ENCODE measurements at regions not wholly inside any gene's neighbourhood (a gene's known extent, or its start where the extent isn't known, plus 50 kb on each side); places are given as distances from the start of the nearest gene placed in this dataset.

GRCh38 chr3:168983046-168983445 is 680.5 kb downstream of the MECOM start:
- H3K36me3 ChIP-seq = no peaks in the 10 kb centered on the region
- no peak for DNase-seq
- no peaks in the 10 kb centered on the region for H3K9me3 ChIP-seq
- no peak overlapping the region for H3K4me3 ChIP-seq (replicated peaks in 1 of 3)
- H3K4me1 ChIP-seq = peaks cover 7 to 25% of the 10 kb centered on the region in 2 donors
- intact Hi-C loops (cut with DNase I) = no loop called here
- TF ChIP-seq CTCF (IDR thresholded peaks at IDR 0.05) = no peak
- TF ChIP-seq POLR2A (IDR thresholded peaks at IDR 0.05) = no peak
- no peak overlapping the region for H3K27ac ChIP-seq
- WGBS, 2 donors = 24 to 29% methylated on average over 1 of the region's 1 CpG
- H3K27me3 ChIP-seq = no peaks in the 10 kb centered on the region

DNA sequence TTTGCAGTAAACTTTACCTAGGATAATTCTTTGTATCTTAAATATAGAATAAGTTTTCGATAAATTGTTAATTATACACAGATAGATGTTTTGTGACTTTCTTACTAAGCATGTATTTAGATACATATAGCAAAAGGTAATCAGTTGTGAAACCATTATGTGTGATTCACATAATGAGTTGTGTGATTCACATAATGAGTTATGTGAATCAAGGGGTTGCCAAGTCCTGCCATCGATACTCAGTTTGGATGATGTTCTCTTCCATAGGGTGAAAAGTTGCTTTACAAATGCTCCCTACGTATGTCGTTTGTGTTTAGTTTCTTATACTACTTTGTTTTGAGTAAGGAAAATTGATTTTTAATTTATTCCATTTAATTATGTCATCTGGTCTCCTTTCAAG is 682.1 kb downstream of the MECOM start:
- no peak for DNase-seq
- TF ChIP-seq POLR2A (IDR thresholded peaks at IDR 0.05) = no peak
- TF ChIP-seq CTCF (IDR thresholded peaks at IDR 0.05) = no peak
- H3K4me1 ChIP-seq = peaks cover 12 to 35% of the 10 kb centered on the region in 2 donors
- H3K27ac ChIP-seq = no peak overlapping the region
- no peaks in the 10 kb centered on the region for H3K36me3 ChIP-seq
- 93 to 95% methylated on average over 4 of the region's 4 CpGs for WGBS, 2 donors
- H3K27me3 ChIP-seq = no peaks in the 10 kb centered on the region
- intact Hi-C loops (cut with DNase I) = no loop called here
- no peak overlapping the region for H3K4me3 ChIP-seq (replicated peaks in 1 of 3)
- no peaks in the 10 kb centered on the region for H3K9me3 ChIP-seq

DNA sequence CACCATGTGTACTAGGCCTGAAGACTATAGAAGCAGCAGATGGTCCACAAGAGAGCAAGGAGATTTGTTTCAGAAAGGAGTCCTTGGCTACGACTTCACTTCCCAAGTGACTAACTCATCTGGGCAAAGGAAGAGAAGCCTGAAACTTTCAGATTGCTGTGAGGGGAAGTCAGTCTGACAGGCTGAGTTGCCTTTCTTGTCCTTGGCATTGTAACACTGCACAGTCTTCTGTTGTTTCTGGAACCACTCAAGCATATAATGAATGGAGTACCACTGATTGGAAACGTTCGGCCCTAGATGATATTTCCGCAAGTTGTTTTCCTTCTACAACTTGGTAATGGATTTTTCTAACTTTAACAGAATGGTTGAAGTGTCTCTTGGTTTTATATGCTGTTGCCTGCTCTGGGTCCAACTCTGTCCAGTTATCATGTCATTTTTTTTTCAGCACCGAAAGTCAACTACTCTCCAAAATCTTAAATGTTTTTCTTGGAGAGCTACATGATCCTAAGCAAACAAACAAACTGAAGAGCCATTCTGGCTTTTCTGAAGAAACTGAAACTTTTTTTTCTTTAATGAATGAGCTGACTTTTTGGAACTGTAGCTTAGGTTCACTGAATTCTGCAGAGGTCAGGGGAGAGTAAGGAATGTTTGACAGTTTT is 685.7 kb downstream of the MECOM start:
- Histone ChIP-seq H3K27ac (peak overlapping the region; percentile 43 to 70 (median 47)), H3K4me3 (replicated peaks in 1 of 3) (no peak overlapping the region), H3K27me3 (no peaks in the 10 kb centered on the region), H3K4me1 (peaks cover 12 to 38% of the 10 kb centered on the region in 2 donors), H3K9me3 (no peaks in the 10 kb centered on the region), H3K36me3 (no peaks in the 10 kb centered on the region)
- DNase-seq = peak; percentile 26 to 35
- intact Hi-C loops (cut with DNase I) = no loop called here
- WGBS, 2 donors = 14% methylated on average over 5 of the region's 5 CpGs
- TF ChIP-seq CTCF (IDR thresholded peaks at IDR 0.05) (no peak), POLR2A (IDR thresholded peaks at IDR 0.05) (no peak)

DNA sequence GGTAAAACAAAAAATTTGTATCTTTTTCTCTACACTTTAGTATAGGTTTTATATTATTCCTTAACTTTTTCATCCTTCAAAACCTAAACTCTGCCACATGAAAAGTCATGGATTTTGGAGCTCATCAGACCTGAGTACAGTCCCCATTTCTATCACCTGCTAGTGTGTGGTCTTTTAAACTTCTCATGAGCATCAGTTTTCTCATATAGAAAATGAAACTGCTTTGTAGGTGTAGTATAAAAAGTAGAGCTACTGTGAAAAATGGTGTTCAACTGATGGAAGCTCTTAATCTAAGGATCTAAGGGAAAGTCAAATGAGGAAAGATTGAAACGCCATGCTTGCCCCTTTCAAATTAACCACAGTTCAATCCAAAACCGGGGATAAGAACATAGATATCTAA is 686.5 kb downstream of the MECOM start:
- H3K27ac ChIP-seq = peak overlapping the region in 1 of 3 donors; percentile 53
- no peaks in the 10 kb centered on the region for H3K36me3 ChIP-seq
- no peaks in the 10 kb centered on the region for H3K9me3 ChIP-seq
- H3K4me3 ChIP-seq (replicated peaks in 1 of 3) = no peak overlapping the region
- intact Hi-C loops (cut with DNase I) = no loop called here
- TF ChIP-seq CTCF (IDR thresholded peaks at IDR 0.05) (no peak), POLR2A (IDR thresholded peaks at IDR 0.05) (no peak)
- 62 to 76% methylated on average over 2 of the region's 2 CpGs for WGBS, 2 donors
- H3K4me1 ChIP-seq = peaks cover 12 to 34% of the 10 kb centered on the region in 2 donors
- no peak for DNase-seq
- H3K27me3 ChIP-seq = no peaks in the 10 kb centered on the region

DNA sequence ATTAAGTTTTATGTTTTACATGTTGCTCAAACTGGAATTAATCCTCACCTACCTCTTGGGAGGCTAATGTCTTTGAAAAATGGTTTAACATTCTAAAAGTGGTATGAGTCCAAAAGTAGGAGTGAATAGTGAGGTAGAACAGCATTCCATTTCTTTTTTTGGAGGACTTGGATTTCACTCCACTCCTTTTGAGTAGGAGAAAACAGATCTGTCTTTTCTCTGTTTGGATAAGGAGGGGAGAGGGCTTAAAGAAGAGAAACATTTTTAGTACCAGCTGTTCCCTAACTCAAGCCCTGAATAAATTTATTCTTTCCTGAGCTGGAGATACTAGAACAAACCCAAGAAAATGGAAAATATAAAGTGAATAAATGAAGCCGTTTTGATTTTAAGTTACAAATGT is 687.9 kb downstream of the MECOM start:
- no peaks in the 10 kb centered on the region for H3K36me3 ChIP-seq
- peaks cover 12 to 34% of the 10 kb centered on the region in 2 donors for H3K4me1 ChIP-seq
- no peak overlapping the region for H3K4me3 ChIP-seq (replicated peaks in 1 of 3)
- no peak for DNase-seq
- H3K27ac ChIP-seq = no peak overlapping the region
- intact Hi-C loops (cut with DNase I) = no loop called here
- TF ChIP-seq CTCF (IDR thresholded peaks at IDR 0.05) (no peak), POLR2A (IDR thresholded peaks at IDR 0.05) (no peak)
- no peaks in the 10 kb centered on the region for H3K9me3 ChIP-seq
- WGBS, 2 donors = 59 to 71% methylated on average over 1 of the region's 1 CpG
- H3K27me3 ChIP-seq = no peaks in the 10 kb centered on the region

All from thyroid gland (tissue), 4 donors.